Stimulated activated CD8-positive, alpha-beta memory T cell treated with anti-CD3 and anti-CD28 coated beads, Interleukin-2, amount 100 ng/mL, for 48 hours (primary cell): ENCODE measurements at regions not wholly inside any gene's neighbourhood (a gene's known extent, or its start where the extent isn't known, plus 50 kb on each side); places are given as distances from the start of the nearest gene placed in this dataset.

ENCODE experiments used
- DNase-seq, 2 donors: peaks; one replicate each; pipeline ENCODE4 v3.0.0-alpha.2; 2020; ENCODE audit warnings: low read depth in 2 of 2

DNA sequence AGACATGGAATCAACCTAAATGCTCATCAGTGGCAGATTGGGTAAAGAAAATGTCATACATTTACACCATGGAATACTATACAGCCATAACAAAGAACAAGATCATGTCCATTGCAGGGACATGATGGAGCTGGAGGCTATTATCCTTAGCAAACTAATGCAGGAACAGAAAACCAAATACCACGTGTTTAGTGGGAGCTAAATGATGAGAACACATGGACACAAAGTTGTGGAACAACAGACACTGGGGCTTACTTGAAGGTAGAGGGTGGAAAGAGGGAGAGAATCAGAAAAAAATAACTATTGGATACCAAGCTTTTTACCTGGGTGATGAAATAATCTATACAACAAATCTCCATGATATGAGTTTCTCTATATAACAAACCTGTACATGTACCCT, 701.3 kb downstream of the TBC1D32 start:
- DNase-seq: no peak

DNA sequence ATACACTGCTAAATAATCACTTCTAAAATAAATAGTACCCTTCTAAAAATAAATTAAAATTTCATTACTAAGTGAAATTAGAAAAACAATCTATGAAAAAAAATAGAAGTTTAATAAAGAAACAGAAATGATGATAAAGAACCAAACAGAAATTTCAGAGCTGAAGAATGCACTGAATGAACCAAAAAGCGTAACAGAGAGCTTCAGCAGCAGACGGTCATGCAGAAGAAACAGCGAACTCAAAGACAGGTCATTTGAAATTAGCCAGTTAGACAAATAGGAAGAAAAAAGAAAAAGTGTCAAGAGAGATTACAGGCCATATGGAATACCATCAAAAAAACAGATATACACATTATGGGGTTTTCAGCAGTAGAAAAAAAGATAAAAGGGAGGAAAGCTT, 706.7 kb downstream of the TBC1D32 start:
- DNase-seq: no peak

DNA sequence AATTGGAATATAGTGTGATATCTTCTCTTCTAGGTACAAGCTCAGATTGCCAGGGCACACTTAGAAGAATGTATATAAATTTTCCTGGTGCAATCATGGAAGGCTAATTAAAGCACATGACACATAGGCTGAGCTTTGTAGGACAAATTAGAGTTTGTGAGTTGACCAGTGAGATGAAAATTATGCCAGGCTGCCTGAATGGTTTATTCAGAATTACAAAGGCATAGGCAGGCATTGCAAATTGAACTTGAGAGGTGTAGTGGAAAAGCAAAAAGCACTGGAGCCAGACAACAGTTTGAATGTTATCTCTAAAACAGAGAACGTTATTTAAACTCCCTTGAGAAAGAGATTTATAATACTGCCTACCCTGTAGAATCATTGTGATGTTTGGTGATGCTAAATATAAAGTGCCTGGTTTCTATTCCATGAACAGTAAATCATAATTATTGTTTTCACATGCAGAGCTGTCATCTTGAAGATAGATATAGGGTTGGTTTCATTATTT, 712.1 kb downstream of the TBC1D32 start:
- no peak for DNase-seq

DNA sequence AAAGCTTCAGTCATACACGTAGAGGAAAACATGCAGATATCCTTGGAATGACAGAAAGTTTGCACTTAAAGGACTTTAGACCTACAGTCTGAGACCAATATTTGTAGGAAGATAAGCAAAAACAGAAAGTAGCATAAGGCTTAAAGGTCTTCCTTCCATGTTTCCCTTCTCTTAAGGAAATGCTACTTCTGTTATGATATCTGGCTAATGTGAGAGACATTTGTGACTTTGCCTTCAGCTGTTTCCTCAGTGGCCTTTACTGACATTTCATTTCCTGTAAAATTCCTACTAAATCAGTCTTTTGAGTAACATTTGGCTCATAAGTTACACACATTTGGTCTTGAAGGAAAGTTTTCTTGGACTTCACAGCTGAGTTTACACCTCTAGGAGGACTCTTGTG, 713.4 kb downstream of the TBC1D32 start:
- DNase-seq: no peak

GRCh38 chr6:120615238-120615637, 719.0 kb downstream of the TBC1D32 start:
- no peak for DNase-seq

- DNase-seq: no peak
These were observed 719.6 kb downstream of the TBC1D32 start for GRCh38 chr6:120614723-120615122.

- DNase-seq: no peak
These were observed 725.5 kb downstream of the TBC1D32 start for GRCh38 chr6:120608826-120609225.

- DNase-seq: no peak
These were observed 727.5 kb downstream of the TBC1D32 start for GRCh38 chr6:120606743-120607142.

- DNase-seq: no peak
These were observed 729.8 kb downstream of the TBC1D32 start for GRCh38 chr6:120604510-120604909.

GRCh38 chr6:120590611-120591010, 743.7 kb downstream of the TBC1D32 start:
- no peak for DNase-seq

DNA sequence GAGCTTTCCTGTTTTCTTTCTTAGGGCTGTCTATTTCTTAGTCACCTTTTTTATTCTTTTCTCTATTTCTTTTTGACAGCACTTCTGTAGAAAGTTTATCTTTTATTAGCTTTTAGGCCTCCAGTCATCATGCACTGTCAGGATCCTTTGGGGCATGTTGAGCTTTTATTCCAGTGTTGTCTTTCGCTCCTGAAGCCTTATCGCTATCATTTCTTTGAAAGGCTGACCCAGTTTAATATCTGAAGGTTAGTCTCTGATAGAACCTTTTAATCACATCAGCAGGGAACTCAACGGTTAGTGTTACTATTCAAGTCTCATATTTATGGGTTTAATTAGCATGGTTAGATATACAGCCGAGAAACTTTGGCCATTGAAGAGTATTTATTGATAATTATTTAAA, 745.9 kb downstream of the TBC1D32 start:
- DNase-seq: no peak

GRCh38 chr6:120587381-120587780, 746.9 kb downstream of the TBC1D32 start:
- DNase-seq: no peak

- DNase-seq: no peak
These were observed 750.0 kb downstream of the TBC1D32 start for GRCh38 chr6:120584111-120584760.

GRCh38 chr6:120576061-120576460, 758.2 kb downstream of the TBC1D32 start:
- DNase-seq: no peak

DNA sequence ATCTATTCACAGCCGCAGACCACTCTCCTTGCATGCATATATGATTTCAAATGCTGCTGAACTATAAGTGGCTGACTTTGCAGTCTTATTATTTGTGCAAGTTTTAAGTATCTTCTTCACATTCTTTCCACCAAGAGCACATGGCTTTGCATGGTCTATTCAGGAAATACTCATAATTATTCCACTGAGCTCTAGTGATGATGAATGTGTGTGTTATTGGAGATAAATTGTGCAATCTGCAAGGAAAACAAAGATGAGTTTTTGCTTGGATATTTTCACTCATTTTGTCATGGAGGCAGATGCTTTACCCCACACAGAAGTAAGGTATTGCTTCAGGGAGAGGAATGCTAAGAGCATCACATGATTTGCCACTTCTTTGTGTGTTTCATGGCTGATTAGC, 764.6 kb downstream of the TBC1D32 start:
- no peak for DNase-seq

- no peak for DNase-seq
These were observed 769.5 kb downstream of the TBC1D32 start for GRCh38 chr6:120564779-120565178.

GRCh38 chr6:120558294-120558693, 776.0 kb downstream of the TBC1D32 start:
- no peak for DNase-seq

DNA sequence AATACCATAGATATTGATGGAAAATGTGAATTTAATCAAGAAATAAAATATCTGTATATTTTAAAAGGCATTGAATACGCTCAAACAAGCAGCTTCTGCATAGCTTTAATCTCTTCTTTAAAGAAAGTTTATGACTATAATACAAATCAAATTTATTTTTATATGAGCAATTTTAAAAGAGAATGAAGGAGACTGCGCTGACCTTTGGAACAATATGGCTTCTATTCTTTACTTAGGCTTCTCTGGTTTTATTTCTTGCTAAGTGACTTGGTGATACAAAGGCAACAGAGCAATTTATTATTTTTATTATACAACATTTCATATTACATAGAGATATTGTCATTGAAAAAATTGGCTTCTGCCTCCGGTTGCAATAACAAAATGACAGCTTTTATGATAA, 776.7 kb downstream of the TBC1D32 start:
- no peak for DNase-seq

GRCh38 chr6:120556491-120556890, 777.8 kb downstream of the TBC1D32 start:
- no peak for DNase-seq

- DNase-seq: no peak
These were observed 780.9 kb downstream of the TBC1D32 start for GRCh38 chr6:120553353-120553752.

- DNase-seq: no peak
These were observed 788.9 kb downstream of the TBC1D32 start for GRCh38 chr6:120545353-120545752.

GRCh38 chr6:120534954-120535353, 799.3 kb downstream of the TBC1D32 start:
- DNase-seq: no peak

DNA sequence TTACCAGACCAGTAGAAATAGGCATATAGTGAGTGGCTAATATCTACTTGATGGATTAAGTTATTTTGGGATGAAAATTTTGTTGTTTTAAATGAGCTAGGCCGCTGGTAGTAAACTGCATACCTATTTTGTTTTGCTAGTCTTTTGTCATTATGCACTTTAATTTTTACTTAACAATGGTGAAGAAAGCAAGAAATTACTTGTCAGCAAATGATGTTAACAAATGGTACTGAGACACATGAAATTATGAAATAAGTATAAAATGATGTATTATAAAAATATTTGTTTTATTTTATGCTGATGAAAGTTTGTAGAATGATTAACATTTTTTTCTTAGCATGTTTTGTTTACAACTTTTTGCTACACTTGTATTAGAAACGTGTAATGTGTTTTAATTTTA, 807.7 kb downstream of the TBC1D32 start:
- no peak for DNase-seq

GRCh38 chr6:120514544-120514943, 819.7 kb downstream of the TBC1D32 start:
- no peak for DNase-seq
